ENCODE measurements at regions not wholly inside any gene's neighbourhood (a gene's known extent, or its start where the extent isn't known, plus 50 kb on each side); places are given as distances from the start of the nearest gene placed in this dataset.

DNA sequence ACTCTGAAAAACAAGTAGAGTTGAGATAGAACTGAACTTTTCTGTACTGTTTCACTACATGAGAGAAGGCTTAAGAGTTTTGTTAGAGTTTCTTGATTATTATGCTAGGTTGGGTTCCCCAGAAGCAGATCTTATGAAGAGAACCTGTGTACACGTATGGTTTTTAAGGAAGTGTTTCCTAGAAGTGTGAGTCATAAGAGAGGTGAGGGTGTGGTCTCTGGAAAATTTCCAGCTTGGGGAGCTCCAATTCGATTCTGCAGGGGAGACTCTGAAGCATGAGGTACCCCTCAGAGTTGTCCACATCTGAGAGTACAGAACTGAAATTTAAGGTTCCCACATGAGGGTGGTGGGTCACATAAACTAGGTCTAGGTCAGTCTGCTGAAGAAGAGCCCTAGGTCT is 83.3 kb upstream of the MAP2 start:
- DNase-seq = no peak

GRCh38 chr2:209344349-209344748 is 79.5 kb upstream of the MAP2 start:
- no peak for DNase-seq

DNA sequence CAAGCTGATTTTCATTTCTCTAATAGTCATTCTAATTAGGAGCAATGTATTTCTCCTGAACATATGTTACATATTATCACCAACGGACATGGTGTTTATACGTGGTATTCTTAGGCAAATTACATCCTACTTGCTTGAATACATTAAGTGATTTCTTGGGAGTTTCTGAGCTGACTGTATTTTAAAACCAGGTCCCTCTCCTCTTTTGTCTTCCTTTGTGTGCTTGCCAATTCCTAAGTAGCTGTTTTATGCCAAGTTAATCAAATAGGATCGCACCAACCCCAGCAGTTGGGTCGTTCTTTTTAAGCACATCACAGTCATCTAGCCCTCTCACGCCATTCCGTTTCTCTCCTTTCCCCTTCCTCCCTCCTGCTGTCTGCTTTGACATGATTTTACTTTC is 75.4 kb upstream of the MAP2 start:
- no peak for DNase-seq

- DNase-seq = no peak
These were observed 72.2 kb upstream of the MAP2 start for GRCh38 chr2:209351636-209352035.

- DNase-seq = no peak
These were observed 64.9 kb upstream of the MAP2 start for GRCh38 chr2:209358992-209359391.

GRCh38 chr2:209367075-209367747 is 56.6 kb upstream of the MAP2 start:
- DNase-seq = no peak

- no peak for DNase-seq
These were observed 55.4 kb upstream of the MAP2 start for GRCh38 chr2:209368406-209368805.

- peak in 1 of 56 donors; percentile 6 for DNase-seq
These were observed 54.9 kb upstream of the MAP2 start for GRCh38 chr2:209368914-209369313.

- DNase-seq = no peak
These were observed 54.2 kb upstream of the MAP2 start for GRCh38 chr2:209369656-209370055.

DNA sequence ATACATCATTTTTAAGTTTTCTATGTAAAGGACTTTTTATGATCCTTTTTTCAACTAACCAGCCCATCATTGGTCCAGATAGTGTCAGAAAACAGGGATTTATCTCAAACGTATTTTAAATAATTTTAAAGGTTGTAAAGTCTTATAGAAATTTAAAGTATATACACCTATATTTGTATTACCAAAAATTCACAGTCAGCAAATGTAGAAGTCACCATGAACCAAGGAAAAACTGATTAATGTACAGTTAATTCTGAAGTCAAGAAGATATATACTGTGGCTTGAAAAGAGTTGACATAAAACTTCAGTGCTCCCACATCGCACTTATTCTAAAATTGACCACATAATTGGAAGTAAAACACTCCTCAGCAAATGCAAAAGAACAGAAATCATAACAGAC is 52.4 kb upstream of the MAP2 start:
- no peak for DNase-seq

All from nucleus accumbens (tissue), 56 donors.